GM21529 (cell line): ENCODE measurements at regions not wholly inside any gene's neighbourhood (a gene's known extent, or its start where the extent isn't known, plus 50 kb on each side); places are given as distances from the start of the nearest gene placed in this dataset.
"Not testable (repeated sequence)": the region's sequence is repeated elsewhere in the genome, so short reads cannot be mapped to it uniquely, and the experiment has no call there.

Experiments used
- ATAC-seq: cut with Tn5 transposase; IDR thresholded peaks from one replicate; pipeline ENCODE4 v1.9.1; 2021; ENCODE audit not compliant: unreplicated experiment

DNA sequence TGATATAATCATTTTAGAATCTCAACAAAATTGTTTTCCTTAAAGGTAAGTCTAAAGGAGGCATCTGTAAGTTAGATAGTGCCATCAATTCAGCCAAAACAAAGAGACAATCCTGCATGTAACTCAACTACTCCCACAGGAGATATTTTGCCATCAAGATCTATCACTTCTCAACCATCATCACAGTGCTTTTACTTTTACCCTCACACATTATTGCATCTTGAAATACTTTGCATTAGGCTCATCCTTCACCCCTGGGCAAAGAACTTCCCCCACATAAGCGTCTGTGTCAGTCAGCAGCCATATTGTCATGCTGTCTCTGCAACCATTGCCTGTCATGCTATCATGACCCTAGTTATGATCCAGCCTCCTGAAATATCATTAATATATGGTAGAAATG, 54.9 kb upstream of the NLGN1 start:
- ATAC-seq: no peak

DNA sequence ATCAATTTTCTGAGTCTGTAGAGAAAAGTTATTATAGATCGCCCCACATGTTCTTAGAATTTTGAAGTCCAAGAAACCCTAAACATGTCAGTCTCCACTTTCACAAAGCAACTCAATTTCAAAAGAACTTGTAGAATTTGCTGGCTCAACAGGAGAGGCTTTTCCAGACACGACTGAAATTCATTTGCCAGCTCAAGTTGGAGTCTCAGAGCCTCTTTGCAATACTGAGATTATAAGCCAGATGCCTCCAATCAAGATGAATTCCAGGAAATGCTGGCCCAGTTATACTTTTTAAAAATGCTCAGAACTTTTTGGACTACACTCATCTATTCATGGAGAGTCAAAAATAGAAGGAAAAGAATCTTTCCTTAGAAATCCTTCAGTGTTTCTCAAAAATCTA, 56.9 kb upstream of the NLGN1 start:
- no peak for ATAC-seq

DNA sequence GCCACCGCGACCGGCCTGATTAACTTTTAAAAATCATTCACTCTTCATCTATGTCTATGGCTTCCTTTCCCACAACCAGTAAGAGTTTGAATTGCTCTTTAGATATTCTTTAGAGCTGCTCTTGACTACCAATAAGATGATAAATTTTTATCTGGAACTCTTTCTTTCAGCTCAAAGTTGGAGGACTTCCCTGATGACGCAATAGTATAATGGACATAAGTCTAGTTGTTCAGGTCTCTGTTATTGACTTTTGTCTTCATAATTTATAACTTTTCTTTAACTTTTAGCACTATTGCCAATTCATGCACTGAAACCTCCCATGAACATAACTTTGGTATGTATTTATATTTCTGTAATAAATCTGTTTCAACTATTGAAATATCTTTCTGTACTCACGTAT, 61.3 kb upstream of the NLGN1 start:
- ATAC-seq: no peak

DNA sequence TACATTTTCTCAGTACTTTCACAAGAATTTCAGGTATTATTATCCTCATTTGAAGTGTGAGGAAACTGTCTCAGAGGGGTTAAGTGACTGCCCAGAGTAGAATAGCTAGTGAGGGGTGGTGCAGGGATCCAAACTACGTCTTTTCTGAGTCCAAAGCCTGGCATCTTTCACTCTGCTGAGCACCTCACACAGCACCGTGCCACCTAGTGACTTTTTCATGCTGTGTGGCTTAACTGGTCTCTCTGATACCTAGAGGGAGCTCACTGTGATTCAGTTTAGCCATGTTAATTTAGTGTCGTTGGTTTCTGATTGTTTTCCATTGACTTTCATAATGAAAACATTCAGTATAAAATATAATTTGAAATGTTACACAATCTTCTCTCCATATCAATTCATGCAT, 91.4 kb upstream of the NLGN1 start:
- no peak for ATAC-seq

DNA sequence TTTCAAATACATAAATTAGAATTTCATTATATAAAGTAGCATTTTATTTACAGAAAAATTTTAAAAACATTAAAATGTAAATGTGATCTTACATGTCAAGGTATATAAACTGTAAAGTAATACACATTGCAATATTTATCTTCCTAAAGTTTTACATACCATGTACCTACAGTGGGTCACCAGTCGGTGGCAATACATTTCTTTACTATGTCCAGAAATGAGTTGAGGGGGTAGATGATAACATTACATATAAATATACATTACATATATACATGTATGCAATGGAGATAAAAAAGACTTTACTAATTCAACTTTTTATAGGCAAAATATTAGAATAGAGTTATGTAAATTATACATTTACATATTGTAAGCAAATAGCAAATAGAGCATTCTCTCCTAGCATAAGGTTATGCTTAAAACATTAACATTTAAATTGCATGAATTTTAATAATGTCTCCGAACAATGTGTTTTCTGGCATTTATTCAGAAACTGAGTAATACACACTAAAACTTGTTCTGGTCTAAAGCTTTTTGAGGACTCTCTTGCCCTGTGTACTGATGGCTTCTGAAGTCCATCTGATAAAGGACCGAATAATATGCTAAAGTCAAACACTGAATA, 93.3 kb upstream of the NLGN1 start:
- no peak for ATAC-seq

DNA sequence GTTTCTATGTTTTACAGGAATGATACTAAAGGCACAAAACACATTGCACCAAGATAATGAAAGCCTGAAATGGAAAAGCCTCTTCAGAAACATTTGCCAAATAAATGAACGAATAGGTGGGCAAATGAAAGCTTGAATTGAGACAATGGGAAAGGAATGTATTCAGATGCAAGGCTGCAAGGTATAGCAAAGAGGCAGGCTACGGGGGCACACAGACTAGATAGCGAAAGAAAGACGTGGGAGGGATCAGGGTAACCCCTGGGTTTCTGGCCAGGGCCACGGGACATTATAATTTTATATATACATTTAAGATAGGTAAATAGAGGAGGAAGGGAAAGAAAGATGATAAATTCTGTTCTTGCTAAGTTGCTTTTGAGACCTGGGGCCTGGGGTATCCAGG, 95.9 kb upstream of the NLGN1 start:
- no peak for ATAC-seq

DNA sequence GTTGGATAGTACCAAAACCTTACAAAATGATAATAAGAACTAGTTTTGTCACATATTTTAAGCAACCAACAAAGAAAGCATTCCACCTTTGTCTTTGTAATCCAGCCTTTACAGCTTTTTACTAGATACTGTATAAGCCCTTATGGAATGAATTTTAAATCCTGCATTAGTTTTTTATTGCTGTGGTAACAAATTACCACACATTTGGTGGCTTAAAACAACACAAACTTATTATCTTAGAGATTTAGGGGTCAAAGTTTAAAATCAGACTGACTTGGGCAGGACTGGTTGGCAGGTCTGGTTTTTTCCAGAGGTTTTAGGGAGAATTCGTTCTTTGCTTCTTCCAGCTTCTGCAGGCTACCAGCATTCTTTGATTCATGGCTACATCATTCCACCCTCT, 108.5 kb upstream of the NLGN1 start:
- no peak for ATAC-seq

DNA sequence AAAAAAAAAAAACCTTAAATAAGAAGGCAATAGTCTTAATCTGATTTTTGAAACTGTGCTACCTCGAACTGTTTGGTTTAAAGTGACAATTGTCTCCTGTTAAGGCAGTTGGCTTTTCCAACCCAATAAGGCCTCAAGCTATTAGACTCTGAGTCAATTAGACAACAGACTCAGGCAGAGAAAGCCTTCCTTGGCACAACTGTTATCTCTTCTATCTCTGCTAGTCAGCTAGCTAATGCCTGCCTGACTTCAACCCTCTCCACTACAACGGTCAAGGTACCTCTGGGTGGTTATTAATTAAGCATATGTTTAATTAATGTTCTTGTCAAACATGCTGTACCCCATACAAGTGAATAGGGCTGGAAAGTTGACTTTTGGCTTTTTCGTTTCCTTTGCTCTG, 110.2 kb upstream of the NLGN1 start:
- ATAC-seq: no peak

DNA sequence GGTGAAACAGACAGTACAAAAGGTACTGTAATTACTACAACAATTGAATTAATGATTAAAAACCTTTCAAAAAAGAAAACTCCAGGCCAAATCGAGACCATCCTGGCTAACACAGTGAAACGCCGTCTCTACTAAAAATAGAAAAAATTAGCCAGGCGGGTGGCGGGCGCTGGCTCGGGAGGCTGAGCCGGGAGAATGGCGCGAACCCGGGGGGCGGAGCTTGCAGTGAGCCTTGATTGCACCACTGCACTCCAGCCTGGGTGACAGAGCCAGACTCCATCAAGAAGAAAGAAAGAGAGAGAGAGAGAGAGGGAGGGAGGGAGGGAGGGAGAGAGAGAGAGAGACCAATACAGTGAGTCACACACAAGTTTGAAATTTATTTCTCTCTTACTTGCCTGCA, 111.0 kb upstream of the NLGN1 start:
- ATAC-seq: not testable (repeated sequence)

DNA sequence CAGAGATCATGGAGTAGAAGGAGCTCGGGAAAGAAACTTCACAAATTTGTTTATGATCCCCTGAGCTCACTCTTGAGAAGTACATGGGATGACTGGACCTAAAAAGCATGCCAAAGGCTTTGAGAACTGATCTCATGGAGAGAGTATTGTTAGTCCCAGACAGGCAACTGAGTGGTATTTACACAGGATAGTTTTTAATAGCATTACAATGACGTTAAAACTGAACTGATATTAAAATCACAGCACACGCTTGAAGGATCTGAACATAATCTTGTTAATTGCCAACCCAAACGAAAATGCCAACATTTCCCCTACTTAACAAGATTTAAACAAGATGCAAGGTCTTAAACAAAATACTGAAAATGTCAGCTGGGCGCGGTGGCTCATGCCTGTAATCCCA, 113.2 kb upstream of the NLGN1 start:
- no peak for ATAC-seq

DNA sequence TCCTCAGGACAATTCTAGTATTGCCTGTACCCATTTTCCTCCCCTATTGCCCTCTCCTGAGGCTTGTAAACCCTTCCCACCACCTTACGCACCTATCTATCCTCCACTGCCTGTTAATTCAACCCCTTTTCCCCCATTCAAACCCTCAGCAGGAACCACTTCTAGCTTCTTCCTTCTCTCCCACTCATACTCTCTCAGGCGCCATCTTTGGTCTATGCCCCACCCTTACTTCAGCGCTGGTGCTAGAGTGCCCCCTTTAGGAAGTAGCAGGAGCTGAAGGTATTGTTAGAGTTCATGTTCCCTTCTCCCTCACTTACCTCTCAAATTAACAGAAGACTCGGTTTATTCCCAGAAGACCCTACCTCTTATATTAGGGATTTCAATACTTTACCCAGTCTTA, 121.8 kb upstream of the NLGN1 start:
- peak; percentile 48 for ATAC-seq

DNA sequence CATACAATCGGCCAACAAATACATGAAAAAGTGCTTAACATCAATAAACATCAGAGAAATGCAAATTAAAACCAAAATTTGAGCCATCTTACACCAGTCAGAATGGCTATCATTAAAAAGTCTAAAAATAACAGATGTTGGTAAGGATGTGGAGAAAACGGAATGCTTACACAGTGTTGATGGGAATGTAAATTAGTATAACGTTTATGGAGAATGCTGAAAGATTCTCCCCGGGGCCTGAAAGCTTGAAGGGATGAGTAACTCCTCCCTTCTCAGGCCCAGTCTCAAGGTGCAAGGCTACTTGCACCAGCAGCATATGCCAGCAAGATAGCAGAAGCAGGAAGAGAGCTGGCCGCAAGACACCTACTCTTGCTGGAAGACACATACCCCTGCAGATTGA, 123.7 kb upstream of the NLGN1 start:
- no peak for ATAC-seq

DNA sequence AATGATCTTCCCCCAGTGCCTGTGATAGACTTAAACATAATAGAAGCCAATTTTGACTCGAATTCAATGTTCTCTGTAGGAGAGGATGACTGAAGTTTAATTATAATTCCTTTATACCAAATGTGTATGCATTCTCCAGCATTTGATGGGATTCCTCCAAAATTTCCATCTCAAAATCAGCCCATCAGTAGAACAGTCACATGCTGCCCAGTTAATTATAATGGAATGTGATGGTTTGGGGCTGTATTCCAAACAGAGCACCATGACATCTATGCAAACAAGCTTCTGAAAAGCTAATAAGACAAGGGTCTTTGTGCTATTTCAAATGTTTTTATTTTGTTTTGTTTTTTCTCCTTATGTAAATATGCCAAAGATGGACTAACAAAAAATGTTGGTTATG, 127.7 kb upstream of the SPATA16 start:
- no peak for ATAC-seq

DNA sequence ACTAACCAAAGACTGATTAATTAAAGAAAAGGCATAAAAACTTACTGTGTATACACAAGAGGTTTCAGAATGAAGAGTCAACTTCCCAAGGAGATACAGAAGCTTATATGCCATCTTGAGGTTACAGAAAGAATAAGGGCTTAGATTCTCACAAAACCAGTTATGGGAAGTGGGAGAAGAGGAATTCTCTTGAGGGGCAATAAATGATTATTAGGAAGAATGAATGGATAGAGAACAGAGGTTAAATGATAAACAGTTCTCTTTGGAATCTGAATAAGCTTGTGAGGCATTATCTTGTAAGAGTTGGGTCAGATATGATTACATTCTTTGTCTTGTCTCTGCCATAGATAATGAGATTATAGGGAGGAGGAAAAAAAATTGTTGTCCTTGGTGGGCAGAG, 126.7 kb upstream of the SPATA16 start:
- no peak for ATAC-seq

DNA sequence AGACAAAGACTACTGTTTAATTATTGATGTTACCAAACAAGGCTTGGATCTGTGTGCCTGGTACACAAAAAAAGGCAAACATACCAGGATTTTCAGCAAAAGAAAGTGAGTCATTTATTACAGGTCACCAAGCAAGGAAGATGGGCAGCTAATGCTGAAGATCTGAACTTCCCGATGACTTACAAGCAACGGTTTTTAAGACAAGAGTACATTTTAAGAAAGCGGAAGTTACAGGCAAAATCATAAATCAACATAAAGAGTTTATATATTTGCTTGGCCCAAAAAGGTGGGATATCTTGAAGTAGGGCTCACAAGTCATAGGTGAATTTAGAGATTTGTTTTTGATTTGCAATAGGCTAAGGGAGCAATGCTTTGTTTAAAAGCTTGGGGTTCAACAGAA, 125.4 kb upstream of the SPATA16 start:
- ATAC-seq: no peak

DNA sequence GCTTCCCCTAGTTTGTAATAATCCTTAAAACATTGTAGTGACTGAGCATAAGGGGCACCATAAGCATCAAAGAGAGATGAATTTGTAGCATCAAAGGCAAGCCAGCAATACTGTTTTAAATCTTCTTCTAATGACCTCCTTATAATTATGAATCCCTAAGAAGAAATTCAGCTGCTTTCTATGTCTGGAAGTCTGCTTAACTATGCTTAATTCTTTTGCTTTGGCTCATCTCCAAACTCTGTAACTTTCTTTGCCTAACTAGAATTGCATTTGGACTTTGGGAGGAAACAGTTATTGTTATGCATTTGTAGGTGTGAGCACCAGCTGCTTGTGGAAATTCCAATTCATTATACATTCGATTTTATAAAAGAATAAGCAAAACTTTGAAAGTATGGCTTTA, 117.7 kb upstream of the SPATA16 start:
- ATAC-seq: no peak

DNA sequence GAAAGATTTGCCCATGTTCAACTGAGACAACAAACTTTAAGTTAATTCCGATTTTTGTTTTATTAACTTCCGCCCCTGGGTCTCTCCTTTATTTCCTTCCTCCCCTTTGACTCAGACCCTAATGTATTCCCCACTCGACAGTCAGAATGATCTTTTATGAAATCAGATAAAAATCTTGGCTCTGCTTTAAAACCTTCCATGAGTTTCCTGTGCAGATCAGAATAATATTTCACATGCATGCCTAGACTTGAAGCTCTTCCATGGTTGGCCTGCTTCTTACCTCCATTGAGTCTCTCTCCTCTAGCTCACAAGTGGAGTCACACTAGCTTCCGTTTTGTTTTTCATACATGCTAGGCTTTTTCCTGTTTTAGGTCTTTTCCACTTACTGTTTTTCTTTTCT, 116.8 kb upstream of the SPATA16 start:
- no peak for ATAC-seq

DNA sequence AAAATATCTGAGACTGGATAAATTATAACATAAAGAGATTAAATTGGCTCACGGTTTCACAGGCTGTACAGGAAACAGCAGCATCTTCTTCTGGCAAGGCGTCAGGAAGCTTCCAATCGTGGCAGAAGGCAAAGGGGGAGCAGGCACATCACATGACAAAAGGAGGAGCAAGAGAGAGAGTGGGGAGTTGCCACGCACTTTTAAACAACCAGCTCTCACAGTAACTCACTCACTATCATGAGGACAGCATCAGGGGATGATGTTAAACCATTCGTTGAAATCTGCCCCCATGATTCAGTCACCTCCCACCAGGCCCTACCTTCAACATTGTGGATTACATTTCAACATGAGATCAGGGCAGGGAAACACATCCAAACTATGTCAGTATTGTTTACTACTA, 114.5 kb upstream of the SPATA16 start:
- no peak for ATAC-seq

DNA sequence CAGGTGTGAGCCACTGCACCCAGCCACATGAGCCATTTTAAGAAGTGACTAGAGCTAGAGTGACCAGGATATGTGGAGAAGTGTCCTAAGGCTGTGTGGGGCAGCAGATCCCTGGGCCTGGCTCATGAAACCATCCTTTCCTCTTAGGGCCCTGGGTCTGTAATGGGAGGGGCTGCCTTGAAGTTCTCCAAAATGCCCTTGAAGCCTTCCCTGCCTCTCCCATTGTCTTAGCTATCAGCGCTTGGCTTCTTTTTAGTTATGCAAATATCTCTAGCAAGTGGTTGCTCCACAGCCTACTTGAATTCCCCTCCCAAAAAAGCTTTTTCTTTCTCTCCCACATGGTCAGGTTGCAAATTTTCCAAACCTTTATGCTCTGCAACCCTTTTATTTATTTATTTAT, 112.4 kb upstream of the SPATA16 start:
- ATAC-seq: no peak

DNA sequence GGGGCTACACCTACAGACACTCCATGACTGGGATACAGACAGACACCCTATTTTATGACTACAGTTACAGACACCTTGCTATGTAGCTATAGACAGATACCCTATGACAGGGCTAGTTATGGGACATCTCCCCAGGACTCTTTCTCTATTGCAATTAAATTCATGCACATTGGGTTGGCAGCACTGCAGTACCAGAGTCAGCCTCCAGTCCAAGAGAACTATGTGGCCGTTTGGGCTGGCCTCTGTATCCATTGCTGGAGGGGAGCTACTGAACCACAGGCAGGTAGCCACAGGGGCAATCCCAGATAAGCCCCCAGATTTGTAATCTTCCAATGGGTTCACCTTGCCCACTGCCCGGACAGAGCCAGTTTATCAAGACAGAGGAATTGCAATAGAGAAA, 108.4 kb upstream of the SPATA16 start:
- no peak for ATAC-seq

DNA sequence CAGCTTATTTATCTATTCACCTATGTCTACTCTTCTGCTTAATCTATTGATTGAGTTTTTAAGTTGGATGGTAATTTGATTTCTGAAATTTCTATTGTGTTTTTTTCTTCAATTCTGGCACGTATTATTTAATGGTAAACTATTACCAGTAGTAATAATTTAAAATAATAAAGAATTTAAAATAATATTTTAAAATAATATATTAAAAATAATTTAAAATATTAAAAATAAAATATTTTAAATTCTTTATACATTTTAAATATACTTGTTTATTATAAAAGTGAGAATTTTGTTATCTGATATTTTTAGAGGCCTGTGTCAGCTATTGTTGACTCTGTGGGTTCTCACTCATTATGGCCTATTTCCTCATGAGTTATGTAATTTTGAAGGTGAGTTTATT, 100.7 kb upstream of the SPATA16 start:
- no peak for ATAC-seq

DNA sequence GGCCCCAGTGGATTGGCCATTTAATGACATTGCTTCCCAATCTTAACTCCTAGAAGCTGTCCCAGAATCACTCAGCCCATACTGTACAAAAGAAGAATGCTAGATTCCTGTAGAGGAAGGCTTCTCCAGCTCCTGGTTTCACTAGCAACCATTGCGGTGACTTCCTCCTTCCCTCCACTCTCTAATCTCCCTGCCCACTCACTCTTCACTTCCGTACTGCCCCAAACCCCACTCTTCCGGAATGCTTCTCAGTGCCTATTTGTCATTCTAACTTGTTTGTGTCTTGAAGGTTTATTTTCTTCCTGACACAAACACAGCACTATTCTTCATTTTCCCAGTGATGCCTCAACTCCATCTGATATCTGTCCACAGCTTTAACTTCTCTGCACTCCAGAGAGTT, 97.1 kb upstream of the SPATA16 start:
- no peak for ATAC-seq

DNA sequence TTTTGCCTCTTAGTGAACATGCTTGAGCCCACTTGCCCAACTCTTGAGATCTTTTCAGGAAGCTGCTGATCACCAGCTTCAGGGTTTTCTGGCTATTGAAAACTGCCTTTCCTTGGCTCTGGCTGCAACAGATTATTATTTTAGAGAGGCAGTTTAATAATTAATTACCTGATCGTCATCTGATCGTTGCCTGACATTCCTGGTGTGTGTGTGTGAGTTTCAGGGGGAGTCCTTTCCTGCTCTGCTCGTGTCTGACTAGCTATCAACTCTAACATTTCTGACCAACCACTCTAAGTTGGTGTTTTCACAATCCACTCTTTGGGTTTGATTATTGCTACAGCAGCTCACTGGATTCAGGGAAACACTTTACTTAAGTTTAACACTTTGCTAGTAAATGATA, 84.3 kb upstream of the SPATA16 start:
- no peak for ATAC-seq

DNA sequence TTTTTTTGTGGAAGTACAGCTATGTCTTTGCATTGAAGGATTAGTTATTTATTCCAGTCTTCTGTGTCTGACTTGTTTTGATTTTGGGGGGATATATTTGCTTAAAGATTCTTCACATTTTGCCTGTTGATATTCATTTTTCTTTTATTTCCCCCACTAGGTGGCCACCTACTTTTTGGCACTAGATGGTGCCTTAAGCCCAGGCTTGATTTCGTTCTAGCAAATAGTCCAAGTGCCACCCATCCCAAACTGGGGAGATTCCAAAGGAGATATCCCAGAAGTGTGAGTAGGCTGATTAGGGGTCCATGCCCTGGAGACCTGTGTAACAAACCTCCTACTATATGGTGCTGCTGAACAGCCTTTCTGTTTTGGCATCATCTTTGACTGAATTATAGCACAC, 80.0 kb upstream of the SPATA16 start:
- ATAC-seq: no peak
